Embryonic facial prominence (tissue), 1 donor: ENCODE measurements at regions not wholly inside any gene's neighbourhood (a gene's known extent, or its start where the extent isn't known, plus 50 kb on each side); places are given as distances from the start of the nearest gene placed in this dataset.

Experiments
- DNase-seq: peaks from one replicate; pipeline ENCODE4 v3.0.0-alpha.2; 2016; ENCODE audit errors: extremely low spot score

DNA sequence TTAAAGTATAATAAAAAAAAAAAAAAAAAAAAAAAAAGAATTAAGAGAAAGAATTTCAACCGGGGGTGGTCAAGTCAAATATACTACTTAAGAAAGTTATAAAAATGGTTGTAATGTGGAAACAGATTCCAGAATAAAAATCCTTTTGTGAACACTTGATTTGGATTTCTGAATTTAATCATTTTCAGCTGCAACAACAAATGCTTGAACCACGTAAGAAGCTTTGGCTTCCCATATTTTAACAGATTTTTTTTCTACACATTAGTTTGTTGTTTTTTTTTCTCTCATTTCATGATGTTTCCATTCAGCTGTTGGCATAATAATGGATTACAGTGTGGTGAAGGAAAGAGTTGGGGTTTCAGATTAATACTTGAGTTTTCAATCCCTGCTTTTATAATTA lies 137.3 kb upstream of the AGR3 start:
- DNase-seq: no peak

DNA sequence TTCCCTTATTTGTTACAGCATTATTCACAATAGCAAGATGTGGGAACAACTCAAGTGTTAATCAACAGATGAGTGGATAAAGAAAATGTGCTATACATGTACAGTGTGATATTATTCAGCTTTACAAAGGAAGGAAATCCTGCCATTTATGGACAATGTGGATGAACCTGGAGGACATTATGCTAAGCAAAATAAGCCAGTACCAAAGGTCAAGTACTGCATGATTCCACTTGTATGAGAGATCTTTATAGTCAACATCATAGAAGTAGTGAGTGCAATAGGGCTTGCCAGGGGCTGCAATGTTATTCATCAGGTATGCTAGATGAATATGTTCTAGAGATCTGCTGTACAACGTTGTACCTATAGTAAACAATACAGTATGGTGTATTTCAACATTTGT lies 138.5 kb upstream of the AGR3 start:
- DNase-seq: no peak

GRCh38 chr7:17021205-17021604 lies 139.4 kb upstream of the AGR3 start:
- no peak for DNase-seq

GRCh38 chr7:17022920-17023319 lies 141.1 kb upstream of the AGR3 start:
- no peak for DNase-seq

DNA sequence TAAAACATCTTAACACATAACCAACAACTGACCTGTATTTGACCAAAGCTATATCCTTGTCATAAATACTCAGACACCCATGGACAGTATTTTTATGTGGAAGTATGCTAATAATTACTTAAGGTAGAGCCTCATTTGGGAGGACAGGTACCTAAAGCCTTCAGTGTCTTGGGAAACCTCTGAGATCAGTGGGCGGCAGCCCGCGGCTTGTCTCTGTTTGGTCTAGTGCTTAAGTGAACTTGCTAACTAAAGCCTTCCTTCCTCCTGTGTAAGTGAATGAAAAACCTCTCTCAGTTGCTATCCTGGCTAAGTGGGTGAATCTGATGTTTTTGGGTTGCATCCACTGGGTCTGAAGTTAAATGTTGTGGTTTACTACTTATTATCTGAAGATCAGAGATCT lies 144.5 kb upstream of the AGR3 start:
- DNase-seq: no peak

DNA sequence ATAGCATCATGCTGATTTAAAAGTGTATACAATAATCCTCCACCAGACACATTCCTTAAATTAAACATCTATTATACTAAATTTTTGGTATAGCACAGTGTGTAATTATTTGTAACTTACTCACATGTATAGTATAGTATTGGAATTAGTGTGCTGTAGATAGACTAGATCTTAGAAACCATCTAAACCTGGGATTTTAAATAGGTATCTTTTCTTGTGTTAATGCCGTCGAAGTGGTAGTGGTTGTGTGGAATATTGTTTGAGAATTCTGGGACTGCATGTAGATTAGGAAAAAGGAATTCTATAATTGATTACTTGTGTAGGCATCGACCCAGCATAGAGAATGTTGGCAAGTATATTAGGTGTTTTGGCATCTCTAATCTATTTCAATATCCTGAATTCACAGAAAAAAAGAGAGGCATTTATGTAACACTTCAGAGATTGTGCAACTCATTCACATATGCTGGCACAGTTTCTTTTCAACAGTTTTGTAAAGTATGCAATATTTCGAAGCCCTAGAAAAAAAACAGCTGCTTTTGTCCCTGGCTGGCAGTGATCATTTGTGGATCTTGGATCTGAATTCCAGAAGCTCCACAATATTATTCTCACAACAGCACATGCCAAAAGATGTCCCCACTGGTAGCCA lies 145.5 kb upstream of the AGR3 start:
- no peak for DNase-seq

GRCh38 chr7:17027789-17028152 lies 146.0 kb upstream of the AGR3 start:
- no peak for DNase-seq

DNA sequence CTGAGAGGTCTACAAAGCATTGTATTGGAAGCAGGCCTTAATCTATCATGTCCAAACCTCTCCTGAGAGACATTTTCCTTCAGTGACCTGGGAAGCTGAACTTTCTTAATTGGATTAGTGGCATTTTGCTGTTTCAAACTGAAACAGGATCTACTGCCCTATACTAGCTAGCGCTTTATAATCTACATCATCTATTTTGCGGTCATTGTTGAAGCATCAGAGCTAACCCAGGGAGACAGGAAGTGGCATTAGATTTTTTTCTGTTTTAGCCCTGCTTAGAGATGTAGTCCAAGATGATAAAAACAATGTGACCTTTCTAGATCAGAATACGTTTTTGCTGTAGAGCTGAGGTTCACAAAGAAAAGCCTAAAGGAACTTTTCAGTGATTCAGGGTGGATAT lies 147.4 kb upstream of the AGR3 start:
- no peak for DNase-seq

GRCh38 chr7:17030559-17030958 lies 148.8 kb upstream of the AGR3 start:
- no peak for DNase-seq

GRCh38 chr7:17031906-17032551 lies 150.2 kb upstream of the AGR3 start:
- DNase-seq: no peak

DNA sequence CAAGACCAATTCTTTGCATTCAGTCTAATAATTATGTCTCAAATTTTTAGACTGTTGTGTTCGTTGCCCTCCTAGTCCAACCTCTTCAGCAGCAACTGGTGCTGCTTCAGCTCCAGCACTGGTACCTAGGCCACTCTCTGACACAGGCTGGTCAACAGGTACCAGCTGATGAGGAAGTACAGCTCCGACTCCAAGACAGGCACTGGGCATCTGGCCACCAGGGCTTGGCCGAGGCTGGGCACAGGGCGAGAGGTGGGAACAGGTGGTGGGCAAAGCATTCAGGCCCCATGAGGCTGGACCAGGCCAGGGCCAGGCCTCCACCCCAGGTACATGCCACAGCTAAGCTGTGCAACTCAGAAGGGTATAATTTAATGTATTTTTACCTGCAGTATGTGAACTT lies 151.5 kb upstream of the AGR3 start:
- DNase-seq: no peak

DNA sequence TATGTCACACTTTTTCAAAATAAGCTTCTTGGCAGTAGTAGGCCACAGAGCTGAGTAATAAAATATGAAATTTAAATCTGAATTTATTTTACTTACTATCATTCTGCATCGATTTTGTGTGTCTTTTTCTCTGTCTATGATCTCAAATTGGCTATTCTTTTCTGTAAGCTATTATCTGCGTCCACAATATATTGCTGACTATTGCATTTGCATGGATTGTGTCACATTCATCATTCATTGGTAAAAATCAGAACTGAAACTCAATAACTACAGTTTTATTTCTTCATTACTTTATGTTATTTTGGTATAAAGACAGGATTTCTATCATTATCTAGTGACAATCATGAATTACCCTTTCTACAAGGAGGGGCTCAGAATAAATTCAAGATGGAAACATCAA lies 154.8 kb upstream of the AGR3 start:
- no peak for DNase-seq

GRCh38 chr7:17037356-17037755 lies 155.6 kb upstream of the AGR3 start:
- DNase-seq: no peak

GRCh38 chr7:17038160-17038782 lies 156.5 kb upstream of the AGR3 start:
- no peak for DNase-seq

GRCh38 chr7:17038783-17039170 lies 157.0 kb upstream of the AGR3 start:
- DNase-seq: no peak

GRCh38 chr7:17039372-17039771 lies 157.6 kb upstream of the AGR3 start:
- no peak for DNase-seq

- no peak for DNase-seq
Observed at GRCh38 chr7:17040716-17041115, 158.9 kb upstream of the AGR3 start.

GRCh38 chr7:17041324-17041723 lies 159.5 kb upstream of the AGR3 start:
- DNase-seq: peak; percentile 37

- DNase-seq: no peak
Observed at GRCh38 chr7:17042211-17042610, 160.4 kb upstream of the AGR3 start.

DNA sequence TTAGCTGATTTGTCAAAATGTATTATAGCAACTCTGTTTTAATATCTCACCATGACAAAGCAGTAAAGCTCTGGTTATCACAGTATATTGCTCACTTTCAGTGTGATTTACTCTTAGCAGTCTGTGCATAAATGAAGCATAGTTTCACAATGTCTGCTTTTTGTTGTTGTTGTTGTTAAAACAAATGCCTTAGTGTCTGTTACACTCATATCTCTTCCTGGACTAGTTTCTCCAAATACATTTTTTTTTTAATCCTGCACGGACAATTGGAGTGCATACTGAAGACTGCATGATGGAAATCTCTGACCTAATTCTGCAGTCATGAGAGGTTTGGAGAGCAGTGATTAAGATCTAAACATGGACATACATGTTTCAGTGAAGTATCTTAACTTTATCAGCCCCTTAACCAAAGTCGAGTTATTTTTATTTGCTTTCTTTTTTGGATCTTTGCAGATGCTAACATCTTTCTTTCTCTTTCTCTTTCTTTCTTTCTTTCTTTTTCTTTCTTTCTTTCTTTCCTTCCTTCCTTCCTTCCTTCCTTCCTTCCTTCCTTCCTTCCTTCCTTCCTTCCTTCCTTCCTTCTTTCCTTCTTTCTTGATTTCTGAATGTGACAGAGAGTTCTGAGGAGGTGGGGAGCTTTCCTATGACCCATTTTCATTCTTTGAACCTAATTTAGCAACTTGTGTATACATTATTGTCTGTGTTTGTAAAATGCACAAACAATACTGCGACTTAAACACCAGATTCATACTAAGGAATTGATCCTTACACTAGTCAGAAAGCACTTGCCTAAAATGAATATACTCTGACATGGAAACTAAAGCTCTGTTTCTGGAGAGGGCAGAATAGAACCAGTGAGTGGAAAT lies 161.5 kb upstream of the AGR3 start:
- no peak for DNase-seq

- DNase-seq: no peak
Observed at GRCh38 chr7:17044396-17044795, 162.6 kb upstream of the AGR3 start.

DNA sequence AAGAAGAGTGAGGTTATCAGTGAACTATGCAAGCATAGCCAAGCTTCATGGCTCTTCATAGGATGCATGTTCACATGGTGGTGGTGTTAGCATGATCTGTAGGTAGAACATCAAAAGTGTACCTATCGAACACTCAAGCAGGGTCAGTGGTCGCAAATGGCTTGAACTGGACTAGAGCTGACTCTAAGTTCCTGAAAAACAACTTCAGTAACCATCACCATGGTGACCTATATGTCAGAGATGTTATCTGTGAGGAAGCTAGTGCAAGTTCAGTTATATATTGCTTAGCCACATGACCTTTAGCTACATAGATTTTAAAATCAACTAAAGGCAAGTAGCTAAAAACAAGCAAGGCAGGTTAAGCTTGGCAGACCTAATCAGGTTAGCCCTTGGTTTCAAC lies 163.1 kb upstream of the AGR3 start:
- DNase-seq: no peak

- no peak for DNase-seq
Observed at GRCh38 chr7:17046259-17046658, 164.5 kb upstream of the AGR3 start.
